T-helper 1 cell treated with Interleukin-12 subunit alpha and Interleukin-12 subunit beta and Interleukin-4 antibody, amounts not matched to agents 30 μg/mL and 1 μg/mL, for 36 hours (primary cell): ENCODE measurements at regions not wholly inside any gene's neighbourhood (a gene's known extent, or its start where the extent isn't known, plus 50 kb on each side); places are given as distances from the start of the nearest gene placed in this dataset.
"Not testable (repeated sequence)": the region's sequence is repeated elsewhere in the genome, so short reads cannot be mapped to it uniquely, and the experiment has no call there.

Source experiments
- H3K27ac Mint-ChIP-seq: one replicate; pipeline ENCODE4 v1.8.0; 2021; ENCODE audit warnings: mild to moderate bottlenecking, mixed read lengths
- H3K27me3 Mint-ChIP-seq: one replicate; pipeline ENCODE4 v1.8.0; 2021; ENCODE audit warnings: low read depth, mixed read lengths
- H3K36me3 Mint-ChIP-seq: one replicate; pipeline ENCODE4 v1.8.0; 2021; ENCODE audit warnings: low read depth, mixed read lengths
- H3K4me1 Mint-ChIP-seq: one replicate; pipeline ENCODE4 v1.8.0; 2021; ENCODE audit warnings: low read depth, mixed read lengths
- H3K4me3 Mint-ChIP-seq: one replicate; pipeline ENCODE4 v1.8.0; 2021; ENCODE audit warnings: mild to moderate bottlenecking, moderate library complexity, mixed read lengths
- H3K9me3 Mint-ChIP-seq: one replicate; pipeline ENCODE4 v1.8.0; 2021; ENCODE audit warnings: mixed read lengths

DNA sequence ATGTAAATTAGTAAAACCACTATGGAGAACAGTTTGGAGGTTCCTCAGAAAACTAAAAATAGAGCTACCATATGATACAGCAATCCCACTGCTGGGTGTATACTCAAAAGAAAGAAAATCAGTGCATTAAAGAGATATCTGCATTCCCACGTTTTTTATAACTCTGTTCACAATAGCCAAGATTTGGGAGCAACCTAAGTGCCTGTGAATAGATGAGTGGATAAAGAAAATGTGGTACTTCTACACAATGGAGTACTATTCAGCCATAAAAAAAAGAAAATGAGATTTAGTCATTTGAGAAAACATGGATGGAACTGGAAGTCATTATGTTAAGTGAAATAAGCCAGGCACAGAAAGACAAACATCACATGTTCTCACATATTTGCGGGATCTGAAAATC is 246.0 kb upstream of the SOX9 start:
- not testable (repeated sequence) for H3K27ac Mint-ChIP-seq, H3K36me3 Mint-ChIP-seq, H3K9me3 Mint-ChIP-seq, H3K27me3 Mint-ChIP-seq, H3K4me1 Mint-ChIP-seq, H3K4me3 Mint-ChIP-seq

DNA sequence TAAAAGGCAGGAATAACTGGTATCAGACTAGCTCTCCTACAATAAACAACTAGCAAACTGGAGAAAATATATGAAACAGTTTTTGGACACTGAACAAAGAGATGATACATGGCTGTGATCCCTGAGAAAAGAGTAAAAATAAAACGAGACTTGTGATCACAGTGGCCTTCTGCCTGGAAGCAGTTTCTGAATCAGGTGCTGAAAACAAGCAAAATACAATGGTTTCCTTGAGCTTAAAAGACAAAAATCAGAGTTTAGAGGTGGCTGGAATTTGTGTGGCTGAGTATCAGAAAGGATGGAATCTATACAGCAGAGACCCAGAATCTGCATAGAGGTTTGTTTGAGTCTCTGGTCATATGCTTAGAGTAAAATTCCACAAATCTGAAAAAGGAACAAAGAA is 242.5 kb upstream of the SOX9 start:
- H3K27ac Mint-ChIP-seq: no peak overlapping the region
- H3K4me3 Mint-ChIP-seq: no peak overlapping the region
- H3K36me3 Mint-ChIP-seq: no peaks in the 10 kb centered on the region
- H3K4me1 Mint-ChIP-seq: no peaks in the 10 kb centered on the region
- no peaks in the 10 kb centered on the region for H3K27me3 Mint-ChIP-seq
- H3K9me3 Mint-ChIP-seq: no peaks in the 10 kb centered on the region

DNA sequence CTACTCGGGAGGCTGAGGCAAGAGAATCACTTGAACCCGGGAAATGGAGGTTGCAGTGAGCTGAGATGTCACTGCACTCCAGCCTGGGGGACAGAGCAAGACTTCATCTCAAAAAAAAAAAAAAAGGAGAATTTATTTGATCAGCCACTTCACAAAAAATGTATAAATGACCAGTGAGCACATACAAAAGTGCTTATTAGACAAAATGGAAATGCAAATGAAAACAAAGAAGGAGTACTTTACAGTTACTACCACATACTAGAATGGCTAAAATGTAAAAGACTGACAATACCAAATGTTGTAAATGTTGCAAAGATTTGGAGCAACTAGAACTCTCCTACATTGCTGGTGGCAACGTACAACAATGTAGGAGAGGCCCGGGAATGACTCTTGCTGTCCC is 241.8 kb upstream of the SOX9 start:
- Mint-ChIP-seq H3K36me3 (no peaks in the 10 kb centered on the region), H3K4me1 (no peaks in the 10 kb centered on the region), H3K27me3 (no peaks in the 10 kb centered on the region), H3K9me3 (no peaks in the 10 kb centered on the region), H3K27ac (no peak overlapping the region), H3K4me3 (no peak overlapping the region)

DNA sequence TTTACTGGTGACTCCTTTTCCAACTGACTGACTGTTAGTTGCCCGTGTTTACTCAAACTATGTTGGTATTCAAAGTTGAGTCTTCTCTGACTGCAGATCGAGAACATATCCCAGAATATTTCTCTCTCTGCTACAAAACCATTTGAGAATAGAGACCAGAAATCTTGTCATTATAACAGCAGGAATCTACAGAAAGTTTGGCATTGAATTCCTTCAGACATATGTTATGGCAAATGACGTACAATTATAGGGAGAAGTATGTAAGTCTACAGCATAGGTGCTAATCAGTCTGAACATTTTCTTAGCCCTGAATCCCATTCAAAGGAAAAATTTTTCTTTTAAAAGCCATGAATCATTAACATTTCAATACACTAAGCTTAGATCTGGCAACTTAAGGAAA is 239.8 kb upstream of the SOX9 start:
- H3K4me1 Mint-ChIP-seq: no peaks in the 10 kb centered on the region
- no peak overlapping the region for H3K27ac Mint-ChIP-seq
- peaks cover 5% of the 10 kb centered on the region for H3K9me3 Mint-ChIP-seq
- no peaks in the 10 kb centered on the region for H3K27me3 Mint-ChIP-seq
- no peaks in the 10 kb centered on the region for H3K36me3 Mint-ChIP-seq
- no peak overlapping the region for H3K4me3 Mint-ChIP-seq

DNA sequence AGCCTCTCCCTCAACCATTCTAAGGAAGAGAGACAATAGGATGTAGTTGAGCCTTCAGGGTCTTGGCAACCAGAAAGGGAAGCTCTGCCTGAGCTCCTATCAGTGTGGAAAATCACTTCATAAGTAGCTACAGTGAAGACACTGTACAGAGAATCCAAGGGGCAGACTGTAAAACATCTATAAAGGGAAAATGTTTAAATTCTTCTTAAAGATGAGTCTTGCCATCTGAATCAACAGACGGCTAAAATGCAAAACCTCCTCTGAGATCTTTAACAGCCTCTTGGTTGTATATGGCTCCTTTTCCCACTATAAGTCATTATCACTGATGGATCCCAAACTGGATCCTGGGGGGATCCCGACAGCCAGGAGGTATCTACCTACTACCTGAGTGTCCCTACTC is 239.2 kb upstream of the SOX9 start:
- no peaks in the 10 kb centered on the region for H3K36me3 Mint-ChIP-seq
- no peak overlapping the region for H3K4me3 Mint-ChIP-seq
- no peak overlapping the region for H3K27ac Mint-ChIP-seq
- H3K27me3 Mint-ChIP-seq: no peaks in the 10 kb centered on the region
- peaks cover 5% of the 10 kb centered on the region for H3K9me3 Mint-ChIP-seq
- H3K4me1 Mint-ChIP-seq: no peaks in the 10 kb centered on the region

DNA sequence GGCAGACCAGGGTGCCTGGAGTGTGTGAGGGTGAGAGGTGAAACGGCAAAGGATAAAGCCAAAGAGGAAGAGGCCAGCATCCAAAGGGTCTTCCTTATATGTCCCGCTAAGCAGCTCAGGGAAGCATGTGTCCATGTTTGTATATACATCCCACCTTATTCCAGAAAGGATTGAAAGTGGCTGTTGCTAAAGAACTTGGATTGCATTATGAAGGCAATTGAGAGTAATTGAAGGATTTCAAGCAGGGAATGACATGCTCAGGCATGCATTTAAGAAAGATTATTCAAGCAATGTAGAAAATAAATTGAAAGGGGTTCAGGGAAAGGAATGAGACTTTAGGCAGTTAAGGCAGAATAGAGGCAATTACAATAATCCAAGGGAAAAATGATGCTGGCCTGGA is 237.6 kb upstream of the SOX9 start:
- peaks cover 5% of the 10 kb centered on the region for H3K9me3 Mint-ChIP-seq

DNA sequence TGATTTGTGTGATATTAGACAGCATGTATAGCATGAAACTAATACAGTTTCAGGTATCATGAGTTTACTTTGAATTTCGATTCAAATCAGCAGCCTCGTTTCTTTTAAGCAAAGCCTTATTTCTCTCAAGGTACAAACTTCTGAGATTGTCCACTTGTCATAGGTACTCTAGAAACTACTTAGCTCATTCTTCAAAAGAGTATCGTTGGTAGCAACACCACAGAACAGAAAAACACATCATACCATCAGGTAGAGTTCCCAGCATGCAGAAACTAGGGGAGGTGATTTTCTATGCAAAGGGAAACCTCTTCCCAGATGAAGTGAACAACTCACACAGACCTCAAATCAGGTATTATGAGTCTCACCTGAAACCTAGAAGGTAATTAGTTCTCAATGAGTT is 237.0 kb upstream of the SOX9 start:
- Mint-ChIP-seq H3K4me1 (no peaks in the 10 kb centered on the region), H3K27ac (no peak overlapping the region), H3K36me3 (no peaks in the 10 kb centered on the region), H3K9me3 (peaks cover 5% of the 10 kb centered on the region), H3K27me3 (no peaks in the 10 kb centered on the region), H3K4me3 (no peak overlapping the region)

More for the DNA sequence above, 237.6 kb upstream of the SOX9 start:
- Mint-ChIP-seq H3K36me3 (no peaks in the 10 kb centered on the region), H3K27ac (no peak overlapping the region), H3K27me3 (no peaks in the 10 kb centered on the region), H3K4me1 (no peaks in the 10 kb centered on the region), H3K4me3 (no peak overlapping the region)

DNA sequence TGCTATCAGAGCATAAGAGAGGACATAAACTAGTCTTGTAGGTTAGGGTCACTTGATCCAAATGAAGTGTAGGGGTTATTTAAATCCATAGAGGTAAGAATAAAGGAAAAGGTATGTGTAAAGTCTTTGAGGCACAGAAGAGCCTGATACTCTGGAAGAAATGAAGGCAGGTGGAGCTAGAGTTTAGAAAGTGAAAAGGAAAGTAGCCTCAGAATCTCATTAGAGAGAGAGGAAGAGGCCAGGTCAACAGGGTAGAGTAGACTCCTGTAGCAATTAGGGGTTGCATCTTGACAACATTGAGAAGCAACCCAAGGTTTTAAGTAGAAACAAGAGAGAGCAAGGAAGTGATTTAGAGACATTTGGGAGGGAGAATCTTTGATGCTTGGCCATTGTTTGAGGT is 235.2 kb upstream of the SOX9 start:
- H3K27me3 Mint-ChIP-seq: no peaks in the 10 kb centered on the region
- H3K4me3 Mint-ChIP-seq: no peak overlapping the region
- peaks cover 5% of the 10 kb centered on the region for H3K9me3 Mint-ChIP-seq
- no peaks in the 10 kb centered on the region for H3K4me1 Mint-ChIP-seq
- H3K36me3 Mint-ChIP-seq: no peaks in the 10 kb centered on the region
- no peak overlapping the region for H3K27ac Mint-ChIP-seq

DNA sequence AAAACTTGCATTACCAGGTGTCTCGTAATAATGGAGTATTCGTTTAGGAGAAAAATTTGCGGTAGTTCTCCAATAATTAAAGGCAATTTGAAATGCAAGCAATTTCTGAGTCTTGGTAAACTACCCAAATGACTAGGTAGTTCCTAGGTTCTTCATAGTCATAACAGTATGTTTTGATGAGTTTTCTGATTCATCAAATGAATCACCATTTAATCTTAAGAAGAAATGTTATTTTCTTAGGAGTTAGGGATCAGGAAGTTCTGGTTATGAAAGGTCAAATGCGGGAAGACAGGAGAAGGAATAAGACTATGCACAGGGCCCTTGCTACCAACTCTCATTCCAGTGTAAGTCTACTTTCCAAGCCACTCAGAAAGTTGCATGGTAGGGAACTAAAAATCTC is 221.5 kb upstream of the SOX9 start:
- no peak overlapping the region for H3K27ac Mint-ChIP-seq
- H3K27me3 Mint-ChIP-seq: no peaks in the 10 kb centered on the region
- H3K4me1 Mint-ChIP-seq: no peaks in the 10 kb centered on the region
- H3K9me3 Mint-ChIP-seq: peaks cover 26% of the 10 kb centered on the region
- no peak overlapping the region for H3K4me3 Mint-ChIP-seq
- H3K36me3 Mint-ChIP-seq: no peaks in the 10 kb centered on the region

DNA sequence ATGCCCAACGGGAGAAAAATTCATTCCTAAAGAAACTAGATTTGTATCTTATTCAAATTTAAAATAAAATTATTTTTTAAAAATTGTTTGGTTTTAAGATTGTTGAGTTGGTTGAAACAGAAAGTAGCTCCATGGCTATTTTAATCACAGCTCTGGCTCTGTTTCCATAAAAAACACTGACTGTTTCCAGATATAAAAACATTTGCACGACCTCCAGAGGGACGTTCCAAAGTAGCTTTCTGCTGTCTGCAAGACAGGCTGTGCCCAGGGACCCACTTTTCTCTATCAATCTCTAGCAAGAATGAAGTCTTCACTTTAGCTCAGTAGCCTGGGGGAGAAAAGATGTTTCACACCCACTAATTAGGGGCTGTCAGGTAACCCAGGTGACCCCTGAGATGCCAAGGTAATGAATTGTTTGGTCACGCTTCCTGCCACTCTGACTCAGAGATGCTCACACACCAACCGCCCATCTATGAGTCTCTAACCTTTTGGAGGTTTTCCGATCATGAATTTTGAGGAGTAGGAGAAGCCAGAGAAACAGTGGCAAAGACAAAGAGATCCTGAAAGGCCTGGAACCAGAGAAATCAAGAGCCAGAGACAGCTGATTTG is 220.1 kb upstream of the SOX9 start:
- Mint-ChIP-seq H3K9me3 (peaks cover 30% of the 10 kb centered on the region), H3K4me1 (no peaks in the 10 kb centered on the region), H3K4me3 (no peak overlapping the region), H3K36me3 (no peaks in the 10 kb centered on the region), H3K27me3 (no peaks in the 10 kb centered on the region), H3K27ac (no peak overlapping the region)

DNA sequence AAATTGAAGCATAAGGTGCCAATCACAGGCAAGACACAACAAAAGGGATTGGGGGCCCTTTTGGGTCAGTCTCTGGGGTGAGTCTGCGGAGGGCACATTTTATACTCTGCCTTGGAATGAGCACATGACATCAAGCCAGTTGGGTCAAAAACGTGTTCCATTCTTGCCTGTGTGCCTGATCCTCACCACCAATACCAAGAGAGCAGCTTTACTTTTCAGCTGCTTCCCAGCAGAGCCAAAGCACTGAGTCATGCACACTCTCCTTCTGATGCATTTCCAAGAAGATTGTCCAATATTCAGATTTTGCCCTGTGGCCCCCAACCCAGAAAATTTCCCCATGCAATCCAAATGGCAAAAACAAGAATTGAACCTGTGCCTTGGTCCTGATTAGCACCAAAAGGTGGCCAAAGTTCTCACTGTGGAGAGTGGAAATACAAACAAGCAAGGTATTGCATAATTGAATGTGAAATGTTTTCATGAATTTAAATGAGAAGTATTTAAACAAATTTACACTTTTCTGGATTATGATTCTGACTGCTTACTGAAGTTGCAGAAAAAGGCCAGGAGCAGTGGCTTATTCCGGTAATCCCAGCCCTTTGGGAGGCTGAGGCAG is 217.8 kb upstream of the SOX9 start:
- H3K4me3 Mint-ChIP-seq: no peak overlapping the region
- no peaks in the 10 kb centered on the region for H3K36me3 Mint-ChIP-seq
- H3K27ac Mint-ChIP-seq: no peak overlapping the region
- no peaks in the 10 kb centered on the region for H3K4me1 Mint-ChIP-seq
- peaks cover 12% of the 10 kb centered on the region for H3K9me3 Mint-ChIP-seq
- H3K27me3 Mint-ChIP-seq: no peaks in the 10 kb centered on the region

DNA sequence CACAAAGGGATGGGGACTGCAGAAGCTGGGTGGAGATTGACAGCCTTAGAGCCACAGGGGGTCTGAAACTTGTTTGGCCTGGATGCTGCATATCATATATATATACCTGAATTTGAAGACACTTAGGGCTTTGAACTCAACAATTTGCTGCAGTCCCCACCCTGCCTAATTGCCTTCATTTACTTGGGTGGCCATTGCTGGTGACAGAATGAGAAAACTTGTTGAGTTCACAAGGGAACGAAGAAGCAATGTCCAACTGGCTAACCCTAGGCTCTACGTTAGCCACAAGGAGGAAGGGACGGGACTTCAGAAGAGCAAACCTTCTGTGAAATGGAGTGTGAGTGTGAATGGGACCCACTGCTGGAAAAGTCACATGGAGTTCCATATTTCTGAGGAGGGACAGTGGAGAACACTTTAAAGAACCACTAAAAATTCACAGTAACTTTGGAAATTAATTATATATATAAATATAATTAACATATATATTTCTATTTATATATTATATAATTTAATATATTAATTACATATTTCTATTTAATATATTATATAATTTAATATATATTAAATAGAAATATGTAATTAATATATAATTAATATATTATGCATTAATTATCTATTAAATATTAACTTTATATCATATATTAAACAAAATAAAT is 215.3 kb upstream of the SOX9 start:
- H3K4me3 Mint-ChIP-seq: no peak overlapping the region
- no peaks in the 10 kb centered on the region for H3K36me3 Mint-ChIP-seq
- no peaks in the 10 kb centered on the region for H3K4me1 Mint-ChIP-seq
- no peaks in the 10 kb centered on the region for H3K27me3 Mint-ChIP-seq
- H3K9me3 Mint-ChIP-seq: peaks cover 3% of the 10 kb centered on the region
- H3K27ac Mint-ChIP-seq: no peak overlapping the region

DNA sequence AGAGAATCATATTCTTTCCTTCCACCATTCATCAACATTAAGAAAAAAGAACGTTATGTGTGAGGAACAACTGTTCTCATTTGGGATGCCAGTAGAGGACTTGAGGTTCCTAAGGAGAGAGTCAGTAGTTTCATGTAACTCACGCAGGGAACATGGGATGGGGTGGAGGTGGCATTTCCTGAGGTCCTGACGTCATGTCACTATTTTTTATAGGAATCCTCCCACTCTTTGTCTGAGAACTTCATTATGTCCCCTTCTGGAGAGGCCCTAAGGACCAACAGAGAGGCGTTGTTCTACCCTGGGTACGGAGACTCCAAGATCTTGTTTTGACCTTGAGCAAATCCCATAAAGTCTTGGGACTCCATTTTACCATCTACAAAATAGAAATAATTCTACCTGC is 211.7 kb upstream of the SOX9 start:
- Mint-ChIP-seq H3K27ac (no peak overlapping the region), H3K36me3 (no peaks in the 10 kb centered on the region), H3K4me1 (no peaks in the 10 kb centered on the region), H3K9me3 (peaks cover 3% of the 10 kb centered on the region), H3K27me3 (no peaks in the 10 kb centered on the region), H3K4me3 (no peak overlapping the region)

DNA sequence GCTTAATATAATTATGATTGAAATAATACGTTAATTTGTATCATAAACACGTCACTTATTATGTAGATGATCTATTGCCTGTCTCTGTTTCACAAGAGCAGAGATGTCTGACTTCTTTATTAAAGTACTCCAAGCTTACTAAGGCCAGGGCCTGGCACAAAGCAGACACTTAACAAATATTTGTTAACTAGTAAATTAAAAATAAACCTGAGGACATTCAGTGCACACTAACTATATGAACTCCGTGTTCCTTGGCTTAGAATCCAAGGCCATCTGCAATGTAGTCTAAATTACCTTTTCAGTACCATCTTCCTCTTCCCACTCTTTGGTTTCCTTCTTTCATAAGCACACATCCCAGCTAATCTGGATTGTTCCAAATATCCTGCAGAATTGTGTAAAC is 210.8 kb upstream of the SOX9 start:
- no peak overlapping the region for H3K4me3 Mint-ChIP-seq
- no peaks in the 10 kb centered on the region for H3K4me1 Mint-ChIP-seq
- no peaks in the 10 kb centered on the region for H3K27me3 Mint-ChIP-seq
- H3K27ac Mint-ChIP-seq: no peak overlapping the region
- no peaks in the 10 kb centered on the region for H3K36me3 Mint-ChIP-seq
- H3K9me3 Mint-ChIP-seq: peaks cover 3% of the 10 kb centered on the region

DNA sequence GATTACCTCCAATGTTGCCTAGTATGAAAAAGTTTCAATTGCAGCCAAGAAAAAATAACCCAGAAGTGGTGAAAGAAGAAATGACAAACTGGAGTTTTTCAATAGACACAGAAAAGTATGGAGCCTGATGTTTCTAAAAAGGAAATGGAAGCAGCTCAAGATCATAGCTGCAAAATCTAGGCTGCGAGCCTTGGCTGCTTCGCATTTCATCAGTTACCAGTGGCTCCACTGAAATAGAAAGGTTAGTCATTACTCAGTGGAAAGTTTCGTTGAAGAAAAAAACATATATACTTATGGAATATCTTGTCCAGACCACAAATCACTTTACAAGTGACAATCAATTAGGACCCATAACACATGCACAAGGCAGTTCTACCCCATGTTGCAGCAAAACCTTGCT is 206.8 kb upstream of the SOX9 start:
- peaks cover 7% of the 10 kb centered on the region for H3K9me3 Mint-ChIP-seq
- no peaks in the 10 kb centered on the region for H3K4me1 Mint-ChIP-seq
- no peaks in the 10 kb centered on the region for H3K36me3 Mint-ChIP-seq
- H3K27me3 Mint-ChIP-seq: no peaks in the 10 kb centered on the region
- no peak overlapping the region for H3K27ac Mint-ChIP-seq
- H3K4me3 Mint-ChIP-seq: no peak overlapping the region
